ENCODE measurements at regions not wholly inside any gene's neighbourhood (a gene's known extent, or its start where the extent isn't known, plus 50 kb on each side); places are given as distances from the start of the nearest gene placed in this dataset.

DNA sequence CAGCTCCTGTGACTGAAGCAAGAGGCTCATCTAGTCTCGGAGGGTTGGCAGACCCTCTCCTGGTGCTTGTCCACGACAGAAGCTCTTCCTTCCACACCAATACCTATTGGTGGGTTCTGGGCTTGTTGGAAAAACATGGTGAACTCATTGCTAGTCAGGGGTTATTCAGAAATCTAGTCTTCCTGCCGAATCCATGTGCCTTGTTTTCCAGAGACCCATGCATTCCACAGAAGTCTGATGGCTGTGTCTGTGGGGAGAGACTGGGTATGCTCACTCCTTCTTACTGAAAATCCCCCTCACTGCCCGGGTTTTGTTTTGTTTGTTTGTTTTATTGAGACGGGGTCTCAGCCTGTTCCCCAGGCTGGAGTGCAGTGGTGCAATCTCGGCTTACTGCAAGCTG lies 138.3 kb downstream of the DNAJB6 start:
- TF ChIP-seq EZH2 (IDR thresholded peaks at IDR 0.05; ENCODE audit: low read depth, unreplicated experiment), result no peak
- TF ChIP-seq, protein P1, sequence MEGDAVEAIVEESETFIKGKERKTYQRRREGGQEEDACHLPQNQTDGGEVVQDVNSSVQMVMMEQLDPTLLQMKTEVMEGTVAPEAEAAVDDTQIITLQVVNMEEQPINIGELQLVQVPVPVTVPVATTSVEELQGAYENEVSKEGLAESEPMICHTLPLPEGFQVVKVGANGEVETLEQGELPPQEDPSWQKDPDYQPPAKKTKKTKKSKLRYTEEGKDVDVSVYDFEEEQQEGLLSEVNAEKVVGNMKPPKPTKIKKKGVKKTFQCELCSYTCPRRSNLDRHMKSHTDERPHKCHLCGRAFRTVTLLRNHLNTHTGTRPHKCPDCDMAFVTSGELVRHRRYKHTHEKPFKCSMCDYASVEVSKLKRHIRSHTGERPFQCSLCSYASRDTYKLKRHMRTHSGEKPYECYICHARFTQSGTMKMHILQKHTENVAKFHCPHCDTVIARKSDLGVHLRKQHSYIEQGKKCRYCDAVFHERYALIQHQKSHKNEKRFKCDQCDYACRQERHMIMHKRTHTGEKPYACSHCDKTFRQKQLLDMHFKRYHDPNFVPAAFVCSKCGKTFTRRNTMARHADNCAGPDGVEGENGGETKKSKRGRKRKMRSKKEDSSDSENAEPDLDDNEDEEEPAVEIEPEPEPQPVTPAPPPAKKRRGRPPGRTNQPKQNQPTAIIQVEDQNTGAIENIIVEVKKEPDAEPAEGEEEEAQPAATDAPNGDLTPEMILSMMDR (conservative IDR thresholded peaks at IDR 0.05; ENCODE audit: low read depth in 2 of 2), result no peak
- TF ChIP-seq, protein P2, sequence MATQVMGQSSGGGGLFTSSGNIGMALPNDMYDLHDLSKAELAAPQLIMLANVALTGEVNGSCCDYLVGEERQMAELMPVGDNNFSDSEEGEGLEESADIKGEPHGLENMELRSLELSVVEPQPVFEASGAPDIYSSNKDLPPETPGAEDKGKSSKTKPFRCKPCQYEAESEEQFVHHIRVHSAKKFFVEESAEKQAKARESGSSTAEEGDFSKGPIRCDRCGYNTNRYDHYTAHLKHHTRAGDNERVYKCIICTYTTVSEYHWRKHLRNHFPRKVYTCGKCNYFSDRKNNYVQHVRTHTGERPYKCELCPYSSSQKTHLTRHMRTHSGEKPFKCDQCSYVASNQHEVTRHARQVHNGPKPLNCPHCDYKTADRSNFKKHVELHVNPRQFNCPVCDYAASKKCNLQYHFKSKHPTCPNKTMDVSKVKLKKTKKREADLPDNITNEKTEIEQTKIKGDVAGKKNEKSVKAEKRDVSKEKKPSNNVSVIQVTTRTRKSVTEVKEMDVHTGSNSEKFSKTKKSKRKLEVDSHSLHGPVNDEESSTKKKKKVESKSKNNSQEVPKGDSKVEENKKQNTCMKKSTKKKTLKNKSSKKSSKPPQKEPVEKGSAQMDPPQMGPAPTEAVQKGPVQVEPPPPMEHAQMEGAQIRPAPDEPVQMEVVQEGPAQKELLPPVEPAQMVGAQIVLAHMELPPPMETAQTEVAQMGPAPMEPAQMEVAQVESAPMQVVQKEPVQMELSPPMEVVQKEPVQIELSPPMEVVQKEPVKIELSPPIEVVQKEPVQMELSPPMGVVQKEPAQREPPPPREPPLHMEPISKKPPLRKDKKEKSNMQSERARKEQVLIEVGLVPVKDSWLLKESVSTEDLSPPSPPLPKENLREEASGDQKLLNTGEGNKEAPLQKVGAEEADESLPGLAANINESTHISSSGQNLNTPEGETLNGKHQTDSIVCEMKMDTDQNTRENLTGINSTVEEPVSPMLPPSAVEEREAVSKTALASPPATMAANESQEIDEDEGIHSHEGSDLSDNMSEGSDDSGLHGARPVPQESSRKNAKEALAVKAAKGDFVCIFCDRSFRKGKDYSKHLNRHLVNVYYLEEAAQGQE (IDR thresholded peaks at IDR 0.05; ENCODE audit: unreplicated experiment), result no peak
- no peak for TF ChIP-seq POLR2AphosphoS5 (IDR thresholded peaks at IDR 0.05; ENCODE audit: low read depth)
- TF ChIP-seq ZNF331 (CRISPR knock-in tag; IDR thresholded peaks at IDR 0.05; ENCODE audit: low read depth), result no peak
- no peak for TF ChIP-seq EZH2phosphoT487 (IDR thresholded peaks at IDR 0.05; ENCODE audit: unreplicated experiment)
- no peak for TF ChIP-seq CREB1 (CRISPR knock-in tag; IDR thresholded peaks at IDR 0.05; ENCODE audit: low read depth)
- TF ChIP-seq ZNF114 (CRISPR knock-in tag; IDR thresholded peaks at IDR 0.05), result no peak
- TF ChIP-seq JUNB (IDR thresholded peaks at IDR 0.05; ENCODE audit: unreplicated experiment), result no peak

Data from GM23338 (cell line).